ENCODE measurements at regions not wholly inside any gene's neighbourhood (a gene's known extent, or its start where the extent isn't known, plus 50 kb on each side); places are given as distances from the start of the nearest gene placed in this dataset.

DNA sequence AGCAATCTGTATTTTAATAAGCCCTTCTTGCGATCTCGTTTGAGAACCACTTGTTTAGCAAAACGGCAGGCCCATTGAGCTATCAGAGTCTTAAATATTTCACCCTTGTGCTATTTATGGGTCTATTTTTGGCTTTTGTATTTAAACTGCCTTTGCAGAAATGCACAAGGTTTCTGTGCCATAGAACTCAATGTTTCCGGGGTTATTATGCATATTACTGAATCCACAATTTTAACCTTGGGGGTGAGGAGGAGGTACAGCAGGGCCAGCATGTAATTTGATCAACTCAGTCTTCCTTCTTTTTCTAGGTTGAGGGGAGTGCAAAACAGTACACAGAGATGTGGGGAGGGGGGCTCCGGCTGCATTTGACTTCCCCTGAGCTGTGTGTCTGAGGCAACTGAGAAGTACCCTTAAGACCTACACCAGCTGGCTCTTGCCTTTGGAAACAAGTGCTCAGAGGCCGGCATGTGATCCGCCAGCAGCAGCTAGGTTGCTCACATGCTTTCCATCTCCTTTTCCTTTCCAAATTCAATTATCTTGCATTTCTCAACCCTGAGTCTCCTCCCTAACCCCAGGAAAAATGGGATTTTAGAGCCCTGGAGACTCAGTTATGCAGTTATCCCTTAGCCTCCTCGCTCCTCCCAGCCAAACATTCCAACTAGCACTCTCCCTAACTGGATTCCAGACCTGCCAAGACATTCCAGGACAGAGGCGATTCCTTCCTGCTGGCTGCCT is 103.0 kb downstream of the HNRNPLL start:
- Histone ChIP-seq H3K9ac (ENCODE audit: low read length) (no peak overlapping the region), H3K4me1 (ENCODE audit: low read length) (peaks cover 26% of the 10 kb centered on the region), H3K4me3 (ENCODE audit: low read length) (no peak overlapping the region), H3K36me3 (replicated peaks; ENCODE audit: low read depth, low read length) (no peaks in the 10 kb centered on the region), H3K9me3 (ENCODE audit: insufficient read depth, low read length) (no peaks in the 10 kb centered on the region), H3K27me3 (ENCODE audit: low read depth, low read length) (no peaks in the 10 kb centered on the region), H3K79me2 (ENCODE audit: low read length) (no peaks in the 10 kb centered on the region), H4K20me1 (ENCODE audit: insufficient read depth, low read length) (no peaks in the 10 kb centered on the region), H2AFZ (ENCODE audit: low read depth, low read length) (no peak overlapping the region), H3K4me2 (ENCODE audit: low read length) (no peak overlapping the region), H3K27ac (ENCODE audit: low read length) (no peak overlapping the region)
- TF ChIP-seq EZH2phosphoT487 (IDR thresholded peaks at IDR 0.05; ENCODE audit: low read depth), result no peak
- TF ChIP-seq, protein P1, sequence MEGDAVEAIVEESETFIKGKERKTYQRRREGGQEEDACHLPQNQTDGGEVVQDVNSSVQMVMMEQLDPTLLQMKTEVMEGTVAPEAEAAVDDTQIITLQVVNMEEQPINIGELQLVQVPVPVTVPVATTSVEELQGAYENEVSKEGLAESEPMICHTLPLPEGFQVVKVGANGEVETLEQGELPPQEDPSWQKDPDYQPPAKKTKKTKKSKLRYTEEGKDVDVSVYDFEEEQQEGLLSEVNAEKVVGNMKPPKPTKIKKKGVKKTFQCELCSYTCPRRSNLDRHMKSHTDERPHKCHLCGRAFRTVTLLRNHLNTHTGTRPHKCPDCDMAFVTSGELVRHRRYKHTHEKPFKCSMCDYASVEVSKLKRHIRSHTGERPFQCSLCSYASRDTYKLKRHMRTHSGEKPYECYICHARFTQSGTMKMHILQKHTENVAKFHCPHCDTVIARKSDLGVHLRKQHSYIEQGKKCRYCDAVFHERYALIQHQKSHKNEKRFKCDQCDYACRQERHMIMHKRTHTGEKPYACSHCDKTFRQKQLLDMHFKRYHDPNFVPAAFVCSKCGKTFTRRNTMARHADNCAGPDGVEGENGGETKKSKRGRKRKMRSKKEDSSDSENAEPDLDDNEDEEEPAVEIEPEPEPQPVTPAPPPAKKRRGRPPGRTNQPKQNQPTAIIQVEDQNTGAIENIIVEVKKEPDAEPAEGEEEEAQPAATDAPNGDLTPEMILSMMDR (IDR thresholded peaks at IDR 0.05; ENCODE audit: low read depth, low read length), result no peak

DNA sequence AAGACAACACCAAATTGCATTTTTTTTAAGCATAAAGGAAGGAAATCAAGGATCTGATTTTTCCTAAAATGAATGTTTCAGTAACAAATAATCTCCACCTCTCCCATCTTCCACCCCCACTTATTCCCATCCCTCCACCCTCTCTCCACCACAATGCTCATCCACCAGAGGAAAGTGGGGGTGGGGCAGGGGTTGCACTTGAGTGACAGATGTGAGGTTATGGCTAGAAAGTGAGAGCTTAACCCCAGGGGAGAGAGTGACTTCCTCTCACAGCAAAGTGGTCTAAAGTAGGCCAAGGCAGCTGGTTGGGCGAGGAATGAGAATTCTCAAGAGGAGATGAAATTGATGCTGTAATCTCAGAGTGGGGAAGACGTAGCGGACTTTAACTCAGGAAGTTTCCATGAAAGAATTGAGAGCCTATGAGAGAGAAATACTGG is 104.7 kb downstream of the HNRNPLL start:
- Histone ChIP-seq H3K79me2 (ENCODE audit: low read length) (no peaks in the 10 kb centered on the region), H3K27ac (ENCODE audit: low read length) (peak overlapping the region; percentile 41; the same call in 1 of the 2 replicates), H3K4me3 (ENCODE audit: low read length) (peak overlapping the region; percentile 29), H2AFZ (ENCODE audit: low read depth, low read length) (peak overlapping the region; percentile 48; the same call in 1 of the 2 replicates), H3K9ac (ENCODE audit: low read length) (peak overlapping the region; percentile 4; the same call in 1 of the 2 replicates), H3K4me2 (ENCODE audit: low read length) (peak overlapping the region; percentile 69), H3K9me3 (ENCODE audit: insufficient read depth, low read length) (no peaks in the 10 kb centered on the region), H3K36me3 (replicated peaks; ENCODE audit: low read depth, low read length) (no peaks in the 10 kb centered on the region), H3K27me3 (ENCODE audit: low read depth, low read length) (peaks cover 5% of the 10 kb centered on the region; the same call in 1 of the 2 replicates), H3K4me1 (ENCODE audit: low read length) (peaks cover 18% of the 10 kb centered on the region), H4K20me1 (ENCODE audit: insufficient read depth, low read length) (no peaks in the 10 kb centered on the region)
- TF ChIP-seq, protein P1 (IDR thresholded peaks at IDR 0.05; ENCODE audit: low read depth, low read length), result no peak
- TF ChIP-seq EZH2phosphoT487 (IDR thresholded peaks at IDR 0.05; ENCODE audit: low read depth), result no peak

DNA sequence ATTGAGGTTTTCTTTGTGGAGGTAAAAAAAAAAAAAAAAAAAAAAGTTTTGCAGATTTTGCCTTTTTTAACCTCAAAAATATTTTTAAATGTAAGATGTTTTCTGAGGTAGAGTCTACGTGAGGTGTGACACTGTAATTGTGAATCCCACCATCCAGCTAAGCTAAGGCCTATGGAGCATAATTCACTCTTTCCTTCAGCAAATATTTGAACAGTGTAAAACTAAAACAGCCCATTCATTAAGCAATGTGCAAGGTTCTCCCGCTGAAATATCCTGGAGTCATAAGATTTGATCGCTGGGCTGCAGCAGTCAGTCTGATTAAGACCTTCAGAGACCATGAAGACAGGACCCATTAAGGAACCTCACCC is 105.1 kb downstream of the HNRNPLL start:
- H3K36me3 ChIP-seq (replicated peaks; ENCODE audit: low read depth, low read length), result no peaks in the 10 kb centered on the region
- TF ChIP-seq EZH2phosphoT487 (IDR thresholded peaks at IDR 0.05; ENCODE audit: low read depth), result no peak
- TF ChIP-seq, protein P1 (IDR thresholded peaks at IDR 0.05; ENCODE audit: low read depth, low read length), result no peak
- H3K79me2 ChIP-seq (ENCODE audit: low read length), result no peaks in the 10 kb centered on the region
- H3K4me1 ChIP-seq (ENCODE audit: low read length), result peaks cover 18% of the 10 kb centered on the region
- no peak overlapping the region for H3K9ac ChIP-seq (ENCODE audit: low read length)
- no peaks in the 10 kb centered on the region for H4K20me1 ChIP-seq (ENCODE audit: insufficient read depth, low read length)
- H3K27me3 ChIP-seq (ENCODE audit: low read depth, low read length), result peaks cover 5% of the 10 kb centered on the region; the same call in 1 of the 2 replicates
- H3K9me3 ChIP-seq (ENCODE audit: insufficient read depth, low read length), result no peaks in the 10 kb centered on the region
- no peak overlapping the region for H2AFZ ChIP-seq (ENCODE audit: low read depth, low read length)
- H3K27ac ChIP-seq (ENCODE audit: low read length), result no peak overlapping the region
- peak overlapping the region; percentile 69 for H3K4me2 ChIP-seq (ENCODE audit: low read length)
- H3K4me3 ChIP-seq (ENCODE audit: low read length), result no peak overlapping the region

DNA sequence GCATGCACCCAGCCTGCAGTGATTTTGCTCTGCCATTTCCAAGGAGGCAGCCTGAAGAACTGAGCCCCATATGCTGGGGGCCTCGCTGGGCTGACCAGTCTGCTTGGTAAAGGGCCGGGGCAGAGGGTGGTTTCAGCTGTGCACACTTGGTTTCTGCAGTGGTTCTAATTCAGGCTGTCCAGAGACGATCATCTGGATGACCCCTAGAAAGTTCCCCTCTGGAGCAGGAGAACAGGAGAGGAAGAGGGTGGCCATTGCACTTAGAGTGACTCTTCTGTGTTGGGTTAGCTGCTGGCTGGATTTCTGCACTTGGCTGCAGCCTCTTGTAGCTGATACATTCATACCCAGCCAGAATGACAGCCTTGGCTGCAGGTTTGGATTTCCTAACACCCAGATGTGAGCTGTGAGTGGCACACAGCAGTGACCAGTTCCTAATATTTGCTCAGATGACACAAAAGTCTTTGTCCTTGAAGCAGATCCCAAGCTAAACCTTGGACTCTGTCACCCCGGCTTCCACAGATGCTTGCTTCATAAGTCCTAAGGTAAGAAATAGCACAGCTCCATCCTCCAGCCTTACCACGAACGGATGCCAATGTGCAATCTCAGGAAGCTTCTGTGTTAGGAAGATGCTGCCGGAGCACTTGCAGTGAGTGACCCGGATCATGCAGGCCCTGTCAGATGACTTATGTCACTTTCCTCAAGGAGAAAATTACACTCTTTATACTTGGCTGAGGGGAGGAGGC is 105.6 kb downstream of the HNRNPLL start:
- Histone ChIP-seq H3K27me3 (ENCODE audit: low read depth, low read length) (peaks cover 5% of the 10 kb centered on the region; the same call in 1 of the 2 replicates), H3K4me3 (ENCODE audit: low read length) (no peak overlapping the region), H3K4me2 (ENCODE audit: low read length) (no peak overlapping the region), H3K79me2 (ENCODE audit: low read length) (no peaks in the 10 kb centered on the region), H3K27ac (ENCODE audit: low read length) (no peak overlapping the region), H4K20me1 (ENCODE audit: insufficient read depth, low read length) (no peaks in the 10 kb centered on the region), H3K9me3 (ENCODE audit: insufficient read depth, low read length) (no peaks in the 10 kb centered on the region), H3K36me3 (replicated peaks; ENCODE audit: low read depth, low read length) (no peaks in the 10 kb centered on the region), H3K4me1 (ENCODE audit: low read length) (peaks cover 18% of the 10 kb centered on the region), H2AFZ (ENCODE audit: low read depth, low read length) (no peak overlapping the region), H3K9ac (ENCODE audit: low read length) (no peak overlapping the region)
- TF ChIP-seq EZH2phosphoT487 (IDR thresholded peaks at IDR 0.05; ENCODE audit: low read depth), result no peak
- TF ChIP-seq, protein P1 (IDR thresholded peaks at IDR 0.05; ENCODE audit: low read depth, low read length), result no peak

Data from OCI-LY3 (cell line).